ENCODE measurements at regions not wholly inside any gene's neighbourhood (a gene's known extent, or its start where the extent isn't known, plus 50 kb on each side); places are given as distances from the start of the nearest gene placed in this dataset.
"Not testable (repeated sequence)": the region's sequence is repeated elsewhere in the genome, so short reads cannot be mapped to it uniquely, and the experiment has no call there.

GRCh38 chr22:16352637-16353036, 240.0 kb downstream of the CCT8L2 start:
- TF ChIP-seq, protein P1, sequence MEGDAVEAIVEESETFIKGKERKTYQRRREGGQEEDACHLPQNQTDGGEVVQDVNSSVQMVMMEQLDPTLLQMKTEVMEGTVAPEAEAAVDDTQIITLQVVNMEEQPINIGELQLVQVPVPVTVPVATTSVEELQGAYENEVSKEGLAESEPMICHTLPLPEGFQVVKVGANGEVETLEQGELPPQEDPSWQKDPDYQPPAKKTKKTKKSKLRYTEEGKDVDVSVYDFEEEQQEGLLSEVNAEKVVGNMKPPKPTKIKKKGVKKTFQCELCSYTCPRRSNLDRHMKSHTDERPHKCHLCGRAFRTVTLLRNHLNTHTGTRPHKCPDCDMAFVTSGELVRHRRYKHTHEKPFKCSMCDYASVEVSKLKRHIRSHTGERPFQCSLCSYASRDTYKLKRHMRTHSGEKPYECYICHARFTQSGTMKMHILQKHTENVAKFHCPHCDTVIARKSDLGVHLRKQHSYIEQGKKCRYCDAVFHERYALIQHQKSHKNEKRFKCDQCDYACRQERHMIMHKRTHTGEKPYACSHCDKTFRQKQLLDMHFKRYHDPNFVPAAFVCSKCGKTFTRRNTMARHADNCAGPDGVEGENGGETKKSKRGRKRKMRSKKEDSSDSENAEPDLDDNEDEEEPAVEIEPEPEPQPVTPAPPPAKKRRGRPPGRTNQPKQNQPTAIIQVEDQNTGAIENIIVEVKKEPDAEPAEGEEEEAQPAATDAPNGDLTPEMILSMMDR (IDR thresholded peaks at IDR 0.05) = not testable (repeated sequence)
- TF ChIP-seq POLR2AphosphoS5 (IDR thresholded peaks at IDR 0.05; ENCODE audit: low read depth, low read length); SIN3A (IDR thresholded peaks at IDR 0.05; ENCODE audit: borderline replicate concordance, insufficient read depth, low read depth, low read length); TCF7L2 (IDR thresholded peaks at IDR 0.05; ENCODE audit: low read depth, low read length): not testable (repeated sequence)
- TF ChIP-seq, protein P2, sequence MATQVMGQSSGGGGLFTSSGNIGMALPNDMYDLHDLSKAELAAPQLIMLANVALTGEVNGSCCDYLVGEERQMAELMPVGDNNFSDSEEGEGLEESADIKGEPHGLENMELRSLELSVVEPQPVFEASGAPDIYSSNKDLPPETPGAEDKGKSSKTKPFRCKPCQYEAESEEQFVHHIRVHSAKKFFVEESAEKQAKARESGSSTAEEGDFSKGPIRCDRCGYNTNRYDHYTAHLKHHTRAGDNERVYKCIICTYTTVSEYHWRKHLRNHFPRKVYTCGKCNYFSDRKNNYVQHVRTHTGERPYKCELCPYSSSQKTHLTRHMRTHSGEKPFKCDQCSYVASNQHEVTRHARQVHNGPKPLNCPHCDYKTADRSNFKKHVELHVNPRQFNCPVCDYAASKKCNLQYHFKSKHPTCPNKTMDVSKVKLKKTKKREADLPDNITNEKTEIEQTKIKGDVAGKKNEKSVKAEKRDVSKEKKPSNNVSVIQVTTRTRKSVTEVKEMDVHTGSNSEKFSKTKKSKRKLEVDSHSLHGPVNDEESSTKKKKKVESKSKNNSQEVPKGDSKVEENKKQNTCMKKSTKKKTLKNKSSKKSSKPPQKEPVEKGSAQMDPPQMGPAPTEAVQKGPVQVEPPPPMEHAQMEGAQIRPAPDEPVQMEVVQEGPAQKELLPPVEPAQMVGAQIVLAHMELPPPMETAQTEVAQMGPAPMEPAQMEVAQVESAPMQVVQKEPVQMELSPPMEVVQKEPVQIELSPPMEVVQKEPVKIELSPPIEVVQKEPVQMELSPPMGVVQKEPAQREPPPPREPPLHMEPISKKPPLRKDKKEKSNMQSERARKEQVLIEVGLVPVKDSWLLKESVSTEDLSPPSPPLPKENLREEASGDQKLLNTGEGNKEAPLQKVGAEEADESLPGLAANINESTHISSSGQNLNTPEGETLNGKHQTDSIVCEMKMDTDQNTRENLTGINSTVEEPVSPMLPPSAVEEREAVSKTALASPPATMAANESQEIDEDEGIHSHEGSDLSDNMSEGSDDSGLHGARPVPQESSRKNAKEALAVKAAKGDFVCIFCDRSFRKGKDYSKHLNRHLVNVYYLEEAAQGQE (IDR thresholded peaks at IDR 0.05; ENCODE audit: insufficient read depth in 1 of 2, low read depth in 2 of 2, low read length in 1 of 2) = not testable (repeated sequence)

Data from Panc1 (cell line).